SK-N-SH (cell line): ENCODE measurements at regions not wholly inside any gene's neighbourhood (a gene's known extent, or its start where the extent isn't known, plus 50 kb on each side); places are given as distances from the start of the nearest gene placed in this dataset.
A peak's percentile ranks its signal among the peaks of the same experiment; 100 is the strongest.

Experiments
- CTCF ChIA-PET: fragments of 300-600, 350-600 bp; formaldehyde crosslinking; extraction: SDS; loops from one replicate; lab custom pipeline; 2021; lab: Yijun Ruan, JAX
- POLR2A ChIA-PET: fragments of 350-600 bp; sonication (Branson Sonifier 250); formaldehyde crosslinking; extraction: SDS; loops from one replicate; lab custom pipeline; 2020; ENCODE audit warnings: antibody characterized with exemption, inconsistent platforms; lab: Yijun Ruan, JAX
- DNase-seq: peaks from one replicate; pipeline ENCODE4 v3.0.0; 2012
- H2AFZ ChIP-seq: fragments of 200-600 bp; sonication (generic); 2 replicates; pipeline ENCODE4 v1.8.1; 2016; ENCODE audit warnings: antibody characterized with exemption, mild to moderate bottlenecking, low read depth
- H3F3A ChIP-seq: fragments of 200-600 bp; sonication (generic); replicated peaks from 2 replicates; pipeline ENCODE3; 2016; ENCODE audit warnings: antibody characterized with exemption, mild to moderate bottlenecking; ENCODE audit not compliant: insufficient read depth
- H3K27ac ChIP-seq, 2 experiments: fragments of 200-500 bp in 1 of 2; fragments of 200-600 bp in 1 of 2; sonication (Bioruptor generic) in 1 of 2; sonication (generic), shearing (Covaris generic) in 1 of 2; 2 replicates each; pipeline versions ENCODE4 v1.5.1 to v1.6.1; 2014 to 2016; ENCODE audit warnings: low read depth in 2 of 2, inconsistent platforms in 1 of 2, low read length in 1 of 2, mild to moderate bottlenecking in 1 of 2, mixed read lengths in 1 of 2
- H3K27me3 ChIP-seq: fragments of 200-600 bp; sonication (generic), shearing (Covaris generic); 2 replicates; pipeline ENCODE4 v1.6.1; 2016; ENCODE audit warnings: mixed run types; ENCODE audit not compliant: insufficient read depth
- H3K36me3 ChIP-seq, 2 experiments: fragments of 200-500 bp in 1 of 2; fragments of 200-600 bp in 1 of 2; sonication (Bioruptor generic) in 1 of 2; sonication (generic) in 1 of 2; replicated peaks in 1 of 2; 2 replicates each; pipeline versions ENCODE3 to v1.5.1; 2014 to 2016; ENCODE audit warnings: low read length in 1 of 2, mild to moderate bottlenecking in 1 of 2; ENCODE audit not compliant: insufficient read depth in 2 of 2, control insufficient read depth in 1 of 2
- H3K4me1 ChIP-seq, 2 experiments: fragments of 200-500 bp in 1 of 2; fragments of 200-600 bp in 1 of 2; sonication (Bioruptor generic) in 1 of 2; sonication (generic), shearing (Covaris generic) in 1 of 2; 2 replicates each; pipeline versions ENCODE4 v1.5.1 to v1.6.1; 2014 to 2016; ENCODE audit warnings: low read depth in 1 of 2, low read length in 1 of 2, mixed run types in 1 of 2; ENCODE audit not compliant: insufficient read depth in 2 of 2, control insufficient read depth in 1 of 2
- H3K4me2 ChIP-seq: fragments of 200-600 bp; sonication (generic), shearing (Covaris generic); 2 replicates; pipeline ENCODE4 v1.6.1; 2017; ENCODE audit warnings: mixed run types
- H3K4me3 ChIP-seq, 2 experiments: fragments of 200-500 bp in 1 of 2; fragments of 200-600 bp in 1 of 2; sonication (Bioruptor generic) in 1 of 2; sonication (generic), shearing (Covaris generic) in 1 of 2; 2 replicates each; pipeline versions ENCODE4 v1.5.1 to v1.8.1; 2014 to 2016; ENCODE audit warnings: low read depth in 2 of 2, inconsistent platforms in 1 of 2, low read length in 1 of 2, mild to moderate bottlenecking in 1 of 2, mixed read lengths in 1 of 2, moderate library complexity in 1 of 2
- H3K79me2 ChIP-seq: fragments of 200-600 bp; sonication (generic); 2 replicates; pipeline ENCODE4 v1.8.1; 2017; ENCODE audit warnings: mild to moderate bottlenecking; ENCODE audit not compliant: insufficient read depth
- H3K9ac ChIP-seq: fragments of 200-600 bp; sonication (generic); 2 replicates; pipeline ENCODE4 v1.6.1; 2017; ENCODE audit warnings: mixed run types
- H3K9me2 ChIP-seq: fragments of 200-600 bp; sonication (generic); 2 replicates; pipeline ENCODE4 v1.6.1; 2017; ENCODE audit warnings: mixed run types
- H3K9me3 ChIP-seq: fragments of 200-600 bp; sonication (generic); 2 replicates; pipeline ENCODE4 v1.6.1; 2017; ENCODE audit warnings: mixed run types, mild to moderate bottlenecking, moderate library complexity
- H4K20me1 ChIP-seq: fragments of 200-600 bp; sonication (generic); 2 replicates; pipeline ENCODE4 v1.6.1; 2017; ENCODE audit warnings: mild to moderate bottlenecking, mixed run types; ENCODE audit not compliant: insufficient read depth
- CHD2 ChIP-seq: fragments of 150-350 bp; IDR thresholded peaks from 2 replicates; pipeline ENCODE4 v1.6.1; 2018; ENCODE audit warnings: low read length; ENCODE audit not compliant: partially characterized antibody
- CTCF ChIP-seq: fragments of 200-600 bp; sonication (generic); IDR thresholded peaks from 2 replicates; pipeline ENCODE4 v1.6.1; 2017; ENCODE audit warnings: antibody characterized with exemption, mild to moderate bottlenecking, moderate library complexity
- FOXJ3 ChIP-seq: sonication (generic); formaldehyde crosslinking; IDR thresholded peaks from 2 replicates; pipeline ENCODE4 v1.5.1; 2020; ENCODE audit warnings: mild to moderate bottlenecking, missing genetic modification reagents
- GATA2 ChIP-seq: sonication (generic); formaldehyde crosslinking; IDR thresholded peaks from 2 replicates; pipeline ENCODE4 v1.5.0; 2020; ENCODE audit warnings: mild to moderate bottlenecking, missing genetic modification reagents
- IRF3 ChIP-seq: fragments of 150-350 bp; IDR thresholded peaks from 2 replicates; pipeline ENCODE4 v1.6.1; 2016; ENCODE audit warnings: mild to moderate bottlenecking, low read depth, low read length
- JUND ChIP-seq: IDR thresholded peaks from 2 replicates; pipeline ENCODE4 v1.4.0; 2012
- MAX ChIP-seq: IDR thresholded peaks from 2 replicates; pipeline ENCODE4 v1.4.0; 2012; ENCODE audit warnings: low read depth
- MXI1 ChIP-seq: IDR thresholded peaks from 2 replicates; pipeline ENCODE4 v1.6.1; 2012; ENCODE audit warnings: mild to moderate bottlenecking, low read depth, low read length, improper control_type of control experiment
- NFIC ChIP-seq: IDR thresholded peaks from 2 replicates; pipeline ENCODE4 v1.4.0; 2012; ENCODE audit warnings: borderline replicate concordance
- NRF1 ChIP-seq: IDR thresholded peaks from 2 replicates; pipeline ENCODE4 v1.6.1; 2012; ENCODE audit warnings: low read depth, mild to moderate bottlenecking, low read length
- PBX3 ChIP-seq: IDR thresholded peaks from 2 replicates; pipeline ENCODE4; 2012
- POLR2AphosphoS5 ChIP-seq: IDR thresholded peaks from 2 replicates; pipeline ENCODE4 v1.6.1; 2012; ENCODE audit warnings: low read depth, low read length
- RAD21 ChIP-seq: IDR thresholded peaks from 2 replicates; pipeline ENCODE4 v1.6.1; 2012; ENCODE audit warnings: mild to moderate bottlenecking, low read length
- RCOR1 ChIP-seq: fragments of 150-350 bp; IDR thresholded peaks from 2 replicates; pipeline ENCODE4 v1.6.1; 2017; ENCODE audit warnings: antibody characterized with exemption, low read length
- RFX5 ChIP-seq: IDR thresholded peaks from 2 replicates; pipeline ENCODE4 v1.6.1; 2012; ENCODE audit warnings: mild to moderate bottlenecking, improper control_type of control experiment, low read length
- SIN3A ChIP-seq: IDR thresholded peaks from 2 replicates; pipeline ENCODE4 v1.6.1; 2012; ENCODE audit warnings: low read depth, mild to moderate bottlenecking, low read length, moderate library complexity, borderline replicate concordance
- SMC3 ChIP-seq: IDR thresholded peaks from 2 replicates; pipeline ENCODE4 v1.6.1; 2012; ENCODE audit warnings: low read depth, low read length, improper control_type of control experiment
- TCF12 ChIP-seq: IDR thresholded peaks from 2 replicates; pipeline ENCODE4 v1.4.0; 2012
- YY1 ChIP-seq: IDR thresholded peaks from 2 replicates; pipeline ENCODE4 v1.4.0; 2012; ENCODE audit warnings: low read depth, mild to moderate bottlenecking
- WGBS: methylation state at CpG from one replicate; pipeline ENCODE4 v1.1.6; 2017; ENCODE audit warnings: low lambda C conversion rate; 5-methylcytosine and 5-hydroxymethylcytosine counted together

GRCh38 chr12:62005615-62006014 lies 254.6 kb upstream of the USP15 start:
- ChIA-PET CTCF (interaction anchor here (0.6 to 3.1 kb wide), 4 partner anchors 11 to 22 kb away, joined by 3 to 11 read pairs (median 4); no protein-coding TSS in a partner anchor), POLR2A (no interaction called here)
- no peak for TF ChIP-seq GATA2 (CRISPR knock-in tag)
- TF ChIP-seq FOXJ3 (CRISPR knock-in tag), result no peak
- no peak for TF ChIP-seq JUND
- TF ChIP-seq RCOR1, result no peak
- TF ChIP-seq NFIC, result no peak
- no peak for TF ChIP-seq SMC3
- no peak for TF ChIP-seq SIN3A
- no peak for TF ChIP-seq RFX5
- no peak for TF ChIP-seq NRF1
- no peak for TF ChIP-seq MXI1
- TF ChIP-seq YY1, result no peak
- TF ChIP-seq TCF12, result no peak
- no peak for TF ChIP-seq POLR2AphosphoS5
- no peak for TF ChIP-seq MAX
- TF ChIP-seq IRF3, result no peak
- Histone ChIP-seq H3K4me1 (no peaks in the 10 kb centered on the region), H3K9me3 (no peaks in the 10 kb centered on the region), H3K4me2 (no peak overlapping the region), H3K9me2 (no peaks in the 10 kb centered on the region), H3K36me3 (no peaks in the 10 kb centered on the region), H3K4me3 (no peak overlapping the region), H3K27me3 (no peaks in the 10 kb centered on the region), H3K9ac (no peak overlapping the region), H3F3A (no peaks in the 10 kb centered on the region), H3K27ac (no peak overlapping the region), H2AFZ (no peak overlapping the region), H3K79me2 (no peaks in the 10 kb centered on the region), H4K20me1 (no peaks in the 10 kb centered on the region)
- no peak for DNase-seq
- WGBS, result 0% methylated on average over 2 of the region's 2 CpGs

GRCh38 chr12:62006076-62006732 lies 254.0 kb upstream of the USP15 start:
- Histone ChIP-seq H3K9me3 (no peaks in the 10 kb centered on the region), H3K9me2 (no peaks in the 10 kb centered on the region), H3K9ac (no peak overlapping the region), H3K4me1 (no peaks in the 10 kb centered on the region), H3K79me2 (no peaks in the 10 kb centered on the region), H3K36me3 (no peaks in the 10 kb centered on the region), H3K4me2 (no peak overlapping the region), H2AFZ (no peak overlapping the region), H4K20me1 (no peaks in the 10 kb centered on the region), H3K4me3 (no peak overlapping the region; a peak in 1 of 4 replicates), H3K27ac (no peak overlapping the region), H3F3A (no peaks in the 10 kb centered on the region), H3K27me3 (no peaks in the 10 kb centered on the region)
- CTCF ChIA-PET, result interaction anchor here (0.6 to 3.1 kb wide), 6 partner anchors 11 to 1963 kb away, joined by 3 to 11 read pairs (median 4); no protein-coding TSS in a partner anchor
- 0 out of 2 replicates have a peak, but pooled peaks have one; percentile 43 for TF ChIP-seq MAX
- TF ChIP-seq SMC3, result peak; percentile 27; the same call in 1 of the 2 replicates
- TF ChIP-seq PBX3, result no peak
- 0 out of 2 replicates have a peak, but pooled peaks have one; percentile 51 for TF ChIP-seq MXI1
- TF ChIP-seq FOXJ3 (CRISPR knock-in tag), result no peak
- peak; percentile 85 for TF ChIP-seq CTCF
- no peak for TF ChIP-seq CHD2
- TF ChIP-seq RAD21, result peak; percentile 51
- no peak for TF ChIP-seq RFX5
- peak; percentile 49 for DNase-seq
- POLR2A ChIA-PET, result no interaction called here
- WGBS, result 0% methylated on average over 5 of the region's 5 CpGs
